ENCODE measurements at regions not wholly inside any gene's neighbourhood (a gene's known extent, or its start where the extent isn't known, plus 50 kb on each side); places are given as distances from the start of the nearest gene placed in this dataset.

- no peak overlapping the region for H3K4me3 ChIP-seq (ENCODE audit: low read depth, low read length)
- no peak for DNase-seq (ENCODE audit: low read depth, low spot score)
- in situ Hi-C loops (cut with HindIII; ENCODE audit: low sequenced_read_pairs): no loop called here
- TF ChIP-seq CTCF (IDR thresholded peaks at IDR 0.05; ENCODE audit: low read depth, low read length): no peak
Measured at GRCh38 chr6:14975471-14975817, 270.4 kb upstream of the JARID2 start.

GRCh38 chr6:14977747-14978382, 268.0 kb upstream of the JARID2 start:
- TF ChIP-seq CTCF (IDR thresholded peaks at IDR 0.05; ENCODE audit: low read depth, low read length): no peak

GRCh38 chr6:14981960-14982359, 263.9 kb upstream of the JARID2 start:
- DNase-seq (ENCODE audit: low read depth, low spot score): no peak
- H3K4me3 ChIP-seq (ENCODE audit: low read depth, low read length): no peak overlapping the region
- in situ Hi-C loops (cut with HindIII; ENCODE audit: low sequenced_read_pairs): no loop called here
- TF ChIP-seq CTCF (IDR thresholded peaks at IDR 0.05; ENCODE audit: low read depth, low read length): no peak

More at GRCh38 chr6:14977747-14978382, 268.0 kb upstream of the JARID2 start:
- H3K4me3 ChIP-seq (ENCODE audit: low read depth, low read length): no peak overlapping the region
- DNase-seq (ENCODE audit: low read depth, low spot score): no peak
- in situ Hi-C loops (cut with HindIII; ENCODE audit: low sequenced_read_pairs): no loop called here

- no peak for TF ChIP-seq CTCF (IDR thresholded peaks at IDR 0.05; ENCODE audit: low read depth, low read length)
- no peak for DNase-seq (ENCODE audit: low read depth, low spot score)
- in situ Hi-C loops (cut with HindIII; ENCODE audit: low sequenced_read_pairs): no loop called here
- no peak overlapping the region for H3K4me3 ChIP-seq (ENCODE audit: low read depth, low read length)
Measured at GRCh38 chr6:14983599-14984518, 262.0 kb upstream of the JARID2 start.

- TF ChIP-seq CTCF (IDR thresholded peaks at IDR 0.05; ENCODE audit: low read depth, low read length): no peak
- H3K4me3 ChIP-seq (ENCODE audit: low read depth, low read length): no peak overlapping the region
- in situ Hi-C loops (cut with HindIII; ENCODE audit: low sequenced_read_pairs): no loop called here
- DNase-seq (ENCODE audit: low read depth, low spot score): no peak
Measured at GRCh38 chr6:14984519-14984853, 261.4 kb upstream of the JARID2 start.

GRCh38 chr6:14985366-14985765, 260.5 kb upstream of the JARID2 start:
- TF ChIP-seq CTCF (IDR thresholded peaks at IDR 0.05; ENCODE audit: low read depth, low read length): no peak
- no peak for DNase-seq (ENCODE audit: low read depth, low spot score)
- in situ Hi-C loops (cut with HindIII; ENCODE audit: low sequenced_read_pairs): no loop called here
- no peak overlapping the region for H3K4me3 ChIP-seq (ENCODE audit: low read depth, low read length)

Measured in astrocyte of the spinal cord (primary cell).